ENCODE measurements at regions not wholly inside any gene's neighbourhood (a gene's known extent, or its start where the extent isn't known, plus 50 kb on each side); places are given as distances from the start of the nearest gene placed in this dataset.

GRCh38 chr10:1933215-1933614 lies 195.9 kb upstream of the ADARB2 start:
- no peaks in the 10 kb centered on the region for H4K20me1 ChIP-seq (ENCODE audit: insufficient read depth, low read length)
- DNase-seq (no peak), ATAC-seq (ENCODE audit: insufficient read depth, low read depth) (no peak)
- H3K9me3 ChIP-seq (ENCODE audit: insufficient read depth, low read length, severe bottlenecking): no peaks in the 10 kb centered on the region
- no peak overlapping the region for H3K4me2 ChIP-seq (ENCODE audit: insufficient read depth, low read length)
- no peak overlapping the region for H2AFZ ChIP-seq (ENCODE audit: low read depth, low read length)
- TF ChIP-seq EZH2 (IDR thresholded peaks at IDR 0.05; ENCODE audit: borderline replicate concordance, low read depth, low read length, severe bottlenecking) (no peak), CTCF (IDR thresholded peaks at IDR 0.05; ENCODE audit: borderline replicate concordance, extremely low read depth, low read length, poor library complexity, severe bottlenecking) (no peak)
- no peak overlapping the region for H3K9ac ChIP-seq (ENCODE audit: low read depth, low read length)
- peaks cover 28% of the 10 kb centered on the region for H3K4me1 ChIP-seq (ENCODE audit: insufficient read depth, low read length)
- H3K79me2 ChIP-seq (ENCODE audit: insufficient read depth, low read length): no peaks in the 10 kb centered on the region
- H3K27me3 ChIP-seq (ENCODE audit: insufficient read depth, low read length, poor library complexity): no peaks in the 10 kb centered on the region
- no peaks in the 10 kb centered on the region for H3K36me3 ChIP-seq (ENCODE audit: insufficient read depth, low read length)
- 0 out of 2 replicates have a peak overlapping the region, but pooled peaks have one; percentile 34 for H3K27ac ChIP-seq (ENCODE audit: low read length)
- no peak overlapping the region for H3K4me3 ChIP-seq (ENCODE audit: low read depth in 1 of 2, low read length in 2 of 2)

- Histone ChIP-seq H3K27ac (ENCODE audit: low read length) (0 out of 2 replicates have a peak overlapping the region, but pooled peaks have one; percentile 5), H3K79me2 (ENCODE audit: insufficient read depth, low read length) (no peaks in the 10 kb centered on the region), H3K27me3 (ENCODE audit: insufficient read depth, low read length, poor library complexity) (no peaks in the 10 kb centered on the region), H3K4me1 (ENCODE audit: insufficient read depth, low read length) (peaks cover 22% of the 10 kb centered on the region), H3K9me3 (ENCODE audit: insufficient read depth, low read length, severe bottlenecking) (no peaks in the 10 kb centered on the region), H2AFZ (ENCODE audit: low read depth, low read length) (0 out of 2 replicates have a peak overlapping the region, but pooled peaks have one; percentile 14), H3K4me2 (ENCODE audit: insufficient read depth, low read length) (no peak overlapping the region), H3K4me3 (ENCODE audit: low read depth in 1 of 2, low read length in 2 of 2) (no peak overlapping the region), H3K36me3 (ENCODE audit: insufficient read depth, low read length) (no peaks in the 10 kb centered on the region), H4K20me1 (ENCODE audit: insufficient read depth, low read length) (no peaks in the 10 kb centered on the region), H3K9ac (ENCODE audit: low read depth, low read length) (no peak overlapping the region)
- DNase-seq (no peak), ATAC-seq (ENCODE audit: insufficient read depth, low read depth) (no peak)
- TF ChIP-seq EZH2 (IDR thresholded peaks at IDR 0.05; ENCODE audit: borderline replicate concordance, low read depth, low read length, severe bottlenecking) (no peak), CTCF (IDR thresholded peaks at IDR 0.05; ENCODE audit: borderline replicate concordance, extremely low read depth, low read length, poor library complexity, severe bottlenecking) (no peak)
Observed at GRCh38 chr10:1932692-1933094, 195.4 kb upstream of the ADARB2 start.

- H3K4me2 ChIP-seq (ENCODE audit: insufficient read depth, low read length): no peak overlapping the region
Observed at GRCh38 chr10:1928606-1929005, 191.3 kb upstream of the ADARB2 start.

More at GRCh38 chr10:1928606-1929005, 191.3 kb upstream of the ADARB2 start:
- Histone ChIP-seq H3K79me2 (ENCODE audit: insufficient read depth, low read length) (no peaks in the 10 kb centered on the region), H3K4me1 (ENCODE audit: insufficient read depth, low read length) (peaks cover 13% of the 10 kb centered on the region), H2AFZ (ENCODE audit: low read depth, low read length) (no peak overlapping the region), H3K36me3 (ENCODE audit: insufficient read depth, low read length) (no peaks in the 10 kb centered on the region), H3K27ac (ENCODE audit: low read length) (no peak overlapping the region), H3K9me3 (ENCODE audit: insufficient read depth, low read length, severe bottlenecking) (no peaks in the 10 kb centered on the region), H4K20me1 (ENCODE audit: insufficient read depth, low read length) (no peaks in the 10 kb centered on the region), H3K9ac (ENCODE audit: low read depth, low read length) (no peak overlapping the region), H3K27me3 (ENCODE audit: insufficient read depth, low read length, poor library complexity) (no peaks in the 10 kb centered on the region), H3K4me3 (ENCODE audit: low read depth in 1 of 2, low read length in 2 of 2) (no peak overlapping the region)
- DNase-seq (no peak), ATAC-seq (ENCODE audit: insufficient read depth, low read depth) (no peak)
- no peak for TF ChIP-seq EZH2 (IDR thresholded peaks at IDR 0.05; ENCODE audit: borderline replicate concordance, low read depth, low read length, severe bottlenecking)
- TF ChIP-seq CTCF (IDR thresholded peaks at IDR 0.05; ENCODE audit: borderline replicate concordance, extremely low read depth, low read length, poor library complexity, severe bottlenecking): no peak

Data from DND-41 (cell line).